ENCODE measurements at regions not wholly inside any gene's neighbourhood (a gene's known extent, or its start where the extent isn't known, plus 50 kb on each side); places are given as distances from the start of the nearest gene placed in this dataset.

- Histone ChIP-seq H3K36me3 (ENCODE audit: control insufficient read depth, insufficient read depth, low read length) (no peaks in the 10 kb centered on the region), H3K4me3 (ENCODE audit: low read depth, low read length) (no peak overlapping the region), H3K27me3 (ENCODE audit: control insufficient read depth, insufficient read depth, low read length) (no peaks in the 10 kb centered on the region)
- TF ChIP-seq CTCF (IDR thresholded peaks at IDR 0.05; ENCODE audit: insufficient read depth, low read length, severe bottlenecking), result no peak
- FAIRE-seq (no peak), DNase-seq (ENCODE audit: low read depth) (no peak)
Observed at GRCh38 chr12:58521152-58521551, 399.2 kb downstream of the LRIG3 start.

GRCh38 chr12:58521796-58522195, 398.5 kb downstream of the LRIG3 start:
- no peak for TF ChIP-seq CTCF (IDR thresholded peaks at IDR 0.05; ENCODE audit: insufficient read depth, low read length, severe bottlenecking)
- no peaks in the 10 kb centered on the region for H3K27me3 ChIP-seq (ENCODE audit: control insufficient read depth, insufficient read depth, low read length)
- no peak for DNase-seq (ENCODE audit: low read depth)
- no peak for FAIRE-seq
- H3K36me3 ChIP-seq (ENCODE audit: control insufficient read depth, insufficient read depth, low read length), result no peaks in the 10 kb centered on the region
- no peak overlapping the region for H3K4me3 ChIP-seq (ENCODE audit: low read depth, low read length)

- Histone ChIP-seq H3K36me3 (ENCODE audit: control insufficient read depth, insufficient read depth, low read length) (no peaks in the 10 kb centered on the region), H3K4me3 (ENCODE audit: low read depth, low read length) (no peak overlapping the region), H3K27me3 (ENCODE audit: control insufficient read depth, insufficient read depth, low read length) (no peaks in the 10 kb centered on the region)
- FAIRE-seq, result no peak
- TF ChIP-seq CTCF (IDR thresholded peaks at IDR 0.05; ENCODE audit: insufficient read depth, low read length, severe bottlenecking), result no peak
- DNase-seq (ENCODE audit: low read depth), result no peak
Observed at GRCh38 chr12:58523360-58523759, 396.9 kb downstream of the LRIG3 start.

GRCh38 chr12:58528271-58528670, 392.0 kb downstream of the LRIG3 start:
- TF ChIP-seq CTCF (IDR thresholded peaks at IDR 0.05; ENCODE audit: insufficient read depth, low read length, severe bottlenecking), result no peak

GRCh38 chr12:58529114-58529665, 391.1 kb downstream of the LRIG3 start:
- DNase-seq (ENCODE audit: low read depth) (peak; percentile 93), FAIRE-seq (no peak)
- H3K27me3 ChIP-seq (ENCODE audit: control insufficient read depth, insufficient read depth, low read length), result no peaks in the 10 kb centered on the region

More at GRCh38 chr12:58528271-58528670, 392.0 kb downstream of the LRIG3 start:
- H3K27me3 ChIP-seq (ENCODE audit: control insufficient read depth, insufficient read depth, low read length), result no peaks in the 10 kb centered on the region
- H3K4me3 ChIP-seq (ENCODE audit: low read depth, low read length), result no peak overlapping the region
- DNase-seq (ENCODE audit: low read depth) (no peak), FAIRE-seq (no peak)
- H3K36me3 ChIP-seq (ENCODE audit: control insufficient read depth, insufficient read depth, low read length), result no peaks in the 10 kb centered on the region

More at GRCh38 chr12:58529114-58529665, 391.1 kb downstream of the LRIG3 start:
- H3K36me3 ChIP-seq (ENCODE audit: control insufficient read depth, insufficient read depth, low read length), result no peaks in the 10 kb centered on the region
- H3K4me3 ChIP-seq (ENCODE audit: low read depth, low read length), result no peak overlapping the region
- no peak for TF ChIP-seq CTCF (IDR thresholded peaks at IDR 0.05; ENCODE audit: insufficient read depth, low read length, severe bottlenecking)

Measured in bronchial epithelial cell (primary cell).